ENCODE measurements at regions not wholly inside any gene's neighbourhood (a gene's known extent, or its start where the extent isn't known, plus 50 kb on each side); places are given as distances from the start of the nearest gene placed in this dataset.

GRCh38 chr6:16836144-16836981 is 75.1 kb upstream of the ATXN1 start:
- Histone ChIP-seq H2AK5ac (ENCODE audit: low read depth, low read length) (no peak overlapping the region), H2BK20ac (ENCODE audit: low read depth, low read length) (peak overlapping the region; percentile 75), H2BK5ac (ENCODE audit: low read depth, low read length, poor library complexity, severe bottlenecking) (peak overlapping the region; percentile 55), H3K27me3 (ENCODE audit: control insufficient read depth, insufficient read depth, low read length) (no peaks in the 10 kb centered on the region), H2BK15ac (ENCODE audit: low read depth, low read length) (peak overlapping the region; percentile 22; the same call in 2 of the 3 replicates), H4K91ac (ENCODE audit: insufficient read depth, low read depth, low read length) (peak overlapping the region; percentile 22), H3K4ac (ENCODE audit: low read depth, low read length) (peak overlapping the region; percentile 59; the same call in 1 of the 2 replicates), H4K5ac (ENCODE audit: low read depth, low read length) (peak overlapping the region; percentile 38), H2AK9ac (replicated peaks; ENCODE audit: low read depth, low read length, poor library complexity) (no peak overlapping the region), H2AFZ (replicated peaks; ENCODE audit: low read length, poor library complexity) (peak overlapping the region; percentile 84), H3K4me3 (ENCODE audit: insufficient read depth, low read depth, low read length) (peak overlapping the region; percentile 35; the same call in 1 of the 2 replicates), H3K9me1 (ENCODE audit: insufficient read depth, low read length) (0 out of 2 replicates have a peak, but pooled peaks cover 3% of the 10 kb centered on the region), H3K79me1 (ENCODE audit: low read depth in 1 of 2, low read length in 2 of 2) (no peaks in the 10 kb centered on the region), H3K18ac (ENCODE audit: low read depth, low read length) (peak overlapping the region; percentile 96), H4K20me1 (ENCODE audit: insufficient read depth, low read length) (no peaks in the 10 kb centered on the region), H3K9ac (ENCODE audit: low read depth, low read length) (peak overlapping the region; percentile 18), H2BK120ac (ENCODE audit: low read depth, low read length) (peak overlapping the region; percentile 58), H3K9me3 (ENCODE audit: control insufficient read depth, insufficient read depth, low read length) (no peaks in the 10 kb centered on the region), H3K27ac (ENCODE audit: insufficient read depth, low read length) (peak overlapping the region; percentile 60), H3K4me2 (ENCODE audit: low read depth, low read length) (peak overlapping the region; percentile 90), H3K4me1 (ENCODE audit: control insufficient read depth, insufficient read depth, low read length) (peaks cover 12% of the 10 kb centered on the region), H4K8ac (ENCODE audit: low read depth in 2 of 2, low read length in 2 of 2) (peak overlapping the region; percentile 16 to 73; a peak in 3 of 4 replicates), H3K23ac (ENCODE audit: low read depth, low read length) (peak overlapping the region; percentile 80), H3K36me3 (ENCODE audit: control insufficient read depth, insufficient read depth, low read length) (no peaks in the 10 kb centered on the region), H3K14ac (replicated peaks; ENCODE audit: low read depth, low read length) (peak overlapping the region; percentile 84), H3K56ac (ENCODE audit: extremely low read depth, insufficient read depth, low read length) (peak overlapping the region; percentile 13; the same call in 1 of the 2 replicates)
- intact Hi-C loops (cut with micrococcal nuclease) (no loop called here), in situ Hi-C loops (cut with MboI; ENCODE audit: low sequenced_read_pairs) (no loop called here), dilution Hi-C loops (cut with HindIII; ENCODE audit: low sequenced_read_pairs, unreplicated experiment) (no loop called here)
- peak; percentile 68 for ATAC-seq (ENCODE audit: low read depth)
- TF ChIP-seq RFX5 (IDR thresholded peaks at IDR 0.05; ENCODE audit: low read depth, low read length) (no peak), USF2 (IDR thresholded peaks at IDR 0.05; ENCODE audit: low read depth, low read length) (no peak)
- no TSS peak for BruUV-seq (replicated peaks)
- DNase-seq = peak; percentile 26
- ChIA-PET POLR2A (ENCODE audit: unreplicated experiment) (interaction anchor here (0.7 kb wide), 3 partner anchors 9 to 255 kb away, joined by 3 to 4 read pairs (median 4); no protein-coding TSS in a partner anchor), CTCF (no interaction called here)
- WGBS, 2 experiments (ENCODE audit: extremely low coverage in 2 of 2, insufficient read length in 1 of 2) = 0% methylated on average over 1 of the region's 9 CpGs; no CpG with 5 or more reads in 1 of the 2 experiments
